Endodermal cell (in vitro differentiated cells): ENCODE measurements at regions not wholly inside any gene's neighbourhood (a gene's known extent, or its start where the extent isn't known, plus 50 kb on each side); places are given as distances from the start of the nearest gene placed in this dataset.

ENCODE experiments used
- DNase-seq: peaks from one replicate; pipeline ENCODE4 v3.0.0-alpha.2; 2017
- H3K27ac ChIP-seq: 2 replicates; pipeline ENCODE4 v1.5.1; 2013; ENCODE audit warnings: mild to moderate bottlenecking, low read depth, low read length, moderate library complexity
- H3K27me3 ChIP-seq: 2 replicates; pipeline ENCODE4 v1.6.1; 2013; ENCODE audit warnings: mild to moderate bottlenecking, low read length, moderate library complexity; ENCODE audit not compliant: insufficient read depth, control insufficient read depth, poor library complexity, severe bottlenecking
- H3K36me3 ChIP-seq: 2 replicates; pipeline ENCODE4 v1.7.0; 2013; ENCODE audit warnings: mild to moderate bottlenecking, low read length, moderate library complexity; ENCODE audit not compliant: control insufficient read depth, insufficient read depth
- H3K4me1 ChIP-seq: one replicate; pipeline ENCODE4 v1.7.0; 2013; ENCODE audit warnings: low read length; ENCODE audit not compliant: control insufficient read depth, insufficient read depth
- H3K4me3 ChIP-seq: 2 replicates; pipeline ENCODE4 v1.5.1; 2013; ENCODE audit warnings: mild to moderate bottlenecking, low read length, moderate library complexity
- H3K9ac ChIP-seq: 2 replicates; pipeline ENCODE4 v1.6.1; 2013; ENCODE audit warnings: mild to moderate bottlenecking, low read length, moderate library complexity; ENCODE audit not compliant: poor library complexity, severe bottlenecking; ENCODE audit errors: extremely low read depth
- H3K9me3 ChIP-seq: 2 replicates; pipeline ENCODE4 v1.6.1; 2013; ENCODE audit warnings: mild to moderate bottlenecking, low read length, moderate library complexity; ENCODE audit not compliant: control insufficient read depth
- H3K27ac Mint-ChIP-seq: 2 replicates; pipeline ENCODE4 v1.8.0; 2020; ENCODE audit warnings: mixed read lengths
- H3K27me3 Mint-ChIP-seq: 2 replicates; pipeline ENCODE4 v1.8.0; 2021; ENCODE audit warnings: mild to moderate bottlenecking, mixed read lengths; ENCODE audit not compliant: insufficient read depth
- H3K36me3 Mint-ChIP-seq: 2 replicates; pipeline ENCODE4 v1.8.0; 2020; ENCODE audit warnings: low read depth, mixed read lengths
- H3K4me1 Mint-ChIP-seq: 2 replicates; pipeline ENCODE4 v1.8.0; 2020; ENCODE audit warnings: mixed read lengths
- H3K4me3 Mint-ChIP-seq: 2 replicates; pipeline ENCODE4 v1.8.0; 2020; ENCODE audit warnings: mild to moderate bottlenecking, moderate library complexity, mixed read lengths
- H3K9me3 Mint-ChIP-seq: 2 replicates; pipeline ENCODE4 v1.8.0; 2020; ENCODE audit warnings: mild to moderate bottlenecking, mixed read lengths
- WGBS, 2 experiments: methylation state at CpG; one replicate each; pipeline versions ENCODE4 v1.1.5 to v1.1.7; 2013; ENCODE audit warnings: missing lambda C conversion rate in 2 of 2, mixed read lengths in 1 of 2; ENCODE audit not compliant: insufficient coverage in 1 of 2, insufficient read length in 1 of 2; 5-methylcytosine and 5-hydroxymethylcytosine counted together
- TF ChIP-seq, protein P1 (sequence below): fragments of 200-600 bp; sonication (generic); conservative IDR thresholded peaks from 2 replicates; pipeline ENCODE4 v1.5.0; 2021; ENCODE audit warnings: antibody characterized with exemption, mild to moderate bottlenecking

GRCh38 chr9:86605303-86605702 is 251.1 kb upstream of the TUT7 start:
- H3K27me3 ChIP-seq, result no peaks in the 10 kb centered on the region
- peak overlapping the region; percentile 27 for H3K4me3 ChIP-seq
- DNase-seq, result no peak
- Mint-ChIP-seq H3K36me3 (peaks cover 3% of the 10 kb centered on the region), H3K4me3 (no peak overlapping the region), H3K4me1 (peaks cover 37% of the 10 kb centered on the region), H3K27me3 (no peaks in the 10 kb centered on the region), H3K27ac (no peak overlapping the region), H3K9me3 (peaks cover 5% of the 10 kb centered on the region)
- H3K9ac ChIP-seq, result no peak overlapping the region
- WGBS, 2 experiments, result 80 to 94% methylated on average over 1 to 3 of the region's 3 CpGs
- H3K36me3 ChIP-seq, result no peaks in the 10 kb centered on the region
- H3K9me3 ChIP-seq, result peaks cover 11% of the 10 kb centered on the region
- no peak overlapping the region for H3K27ac ChIP-seq
- H3K4me1 ChIP-seq, result peaks cover 16% of the 10 kb centered on the region
- TF ChIP-seq, protein P1, sequence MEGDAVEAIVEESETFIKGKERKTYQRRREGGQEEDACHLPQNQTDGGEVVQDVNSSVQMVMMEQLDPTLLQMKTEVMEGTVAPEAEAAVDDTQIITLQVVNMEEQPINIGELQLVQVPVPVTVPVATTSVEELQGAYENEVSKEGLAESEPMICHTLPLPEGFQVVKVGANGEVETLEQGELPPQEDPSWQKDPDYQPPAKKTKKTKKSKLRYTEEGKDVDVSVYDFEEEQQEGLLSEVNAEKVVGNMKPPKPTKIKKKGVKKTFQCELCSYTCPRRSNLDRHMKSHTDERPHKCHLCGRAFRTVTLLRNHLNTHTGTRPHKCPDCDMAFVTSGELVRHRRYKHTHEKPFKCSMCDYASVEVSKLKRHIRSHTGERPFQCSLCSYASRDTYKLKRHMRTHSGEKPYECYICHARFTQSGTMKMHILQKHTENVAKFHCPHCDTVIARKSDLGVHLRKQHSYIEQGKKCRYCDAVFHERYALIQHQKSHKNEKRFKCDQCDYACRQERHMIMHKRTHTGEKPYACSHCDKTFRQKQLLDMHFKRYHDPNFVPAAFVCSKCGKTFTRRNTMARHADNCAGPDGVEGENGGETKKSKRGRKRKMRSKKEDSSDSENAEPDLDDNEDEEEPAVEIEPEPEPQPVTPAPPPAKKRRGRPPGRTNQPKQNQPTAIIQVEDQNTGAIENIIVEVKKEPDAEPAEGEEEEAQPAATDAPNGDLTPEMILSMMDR, result no peak

- H3K27ac ChIP-seq, result no peak overlapping the region
- no peak overlapping the region for H3K27ac Mint-ChIP-seq
- TF ChIP-seq, protein P1, result no peak
- peaks cover 17% of the 10 kb centered on the region for H3K4me1 ChIP-seq
- peaks cover 5% of the 10 kb centered on the region for H3K9me3 Mint-ChIP-seq
- H3K9ac ChIP-seq, result no peak overlapping the region
- no peaks in the 10 kb centered on the region for H3K27me3 Mint-ChIP-seq
- no peaks in the 10 kb centered on the region for H3K27me3 ChIP-seq
- H3K4me1 Mint-ChIP-seq, result peaks cover 43% of the 10 kb centered on the region
- no peak overlapping the region for H3K4me3 Mint-ChIP-seq
- H3K36me3 ChIP-seq, result no peaks in the 10 kb centered on the region
- H3K9me3 ChIP-seq, result peaks cover 11% of the 10 kb centered on the region
- no peak overlapping the region for H3K4me3 ChIP-seq
- peaks cover 3% of the 10 kb centered on the region for H3K36me3 Mint-ChIP-seq
- DNase-seq, result no peak
Measured at GRCh38 chr9:86604741-86605140, 250.5 kb upstream of the TUT7 start.

GRCh38 chr9:86602715-86603114 is 248.5 kb upstream of the TUT7 start:
- peak overlapping the region; percentile 55 for H3K27ac Mint-ChIP-seq
- Histone ChIP-seq H3K27ac (no peak overlapping the region), H3K4me1 (peaks cover 17% of the 10 kb centered on the region), H3K9me3 (peaks cover 11% of the 10 kb centered on the region), H3K9ac (no peak overlapping the region), H3K4me3 (no peak overlapping the region), H3K27me3 (no peaks in the 10 kb centered on the region), H3K36me3 (no peaks in the 10 kb centered on the region)
- H3K27me3 Mint-ChIP-seq, result no peaks in the 10 kb centered on the region
- TF ChIP-seq, protein P1, result no peak
- H3K4me3 Mint-ChIP-seq, result no peak overlapping the region
- H3K4me1 Mint-ChIP-seq, result peaks cover 62% of the 10 kb centered on the region
- H3K9me3 Mint-ChIP-seq, result peaks cover 5% of the 10 kb centered on the region
- DNase-seq, result no peak
- H3K36me3 Mint-ChIP-seq, result peaks cover 3% of the 10 kb centered on the region
